Tibial nerve (tissue), 4 donors: ENCODE measurements at regions not wholly inside any gene's neighbourhood (a gene's known extent, or its start where the extent isn't known, plus 50 kb on each side); places are given as distances from the start of the nearest gene placed in this dataset.

Experiments
- DNase-seq, 2 donors: peaks; one replicate each; pipeline ENCODE4 v3.0.0-alpha.2; 2019; ENCODE audit warnings: low spot score in 2 of 2
- H3K27ac ChIP-seq, 4 donors: fragments of 200-600 bp; sonication (generic) in 3 of 4; one replicate each; pipeline ENCODE4 v1.5.1; 2017 to 2019; ENCODE audit warnings: mild to moderate bottlenecking in 1 of 4
- H3K27me3 ChIP-seq, 2 donors: fragments of 200-600 bp; sonication (generic) in 1 of 2; one replicate each; pipeline versions ENCODE4 v1.5.1 to v1.6.0; 2017 to 2019
- H3K36me3 ChIP-seq, 3 donors: fragments of 200-600 bp; sonication (generic); one replicate each; pipeline ENCODE4 v1.5.1; 2018 to 2019
- H3K4me1 ChIP-seq, 4 donors: fragments of 200-600 bp; sonication (generic) in 3 of 4; one replicate each; pipeline ENCODE4 v1.5.1; 2017 to 2019
- H3K4me3 ChIP-seq, 4 donors: fragments of 200-600 bp; sonication (generic) in 3 of 4; one replicate each; pipeline ENCODE4 v1.5.1; 2017 to 2019; ENCODE audit warnings: mild to moderate bottlenecking in 1 of 4, moderate library complexity in 1 of 4
- H3K9me3 ChIP-seq, 4 donors: fragments of 200-600 bp; sonication (generic) in 3 of 4; one replicate each; pipeline ENCODE4 v1.5.1; 2017 to 2019
- EP300 ChIP-seq, 2 donors: sonication (generic); formaldehyde crosslinking; IDR thresholded peaks; one replicate each; pipeline ENCODE4 v1.6.1; 2017; ENCODE audit warnings: antibody characterized with exemption in 2 of 2, mild to moderate bottlenecking in 1 of 2
- POLR2A ChIP-seq, 2 donors: fragments of 450-650 bp; IDR thresholded peaks; one replicate each; pipeline ENCODE4 v1.6.1; 2017; ENCODE audit warnings: antibody characterized with exemption in 2 of 2, mild to moderate bottlenecking in 2 of 2, moderate library complexity in 2 of 2
- WGBS, 2 donors: methylation state at CpG; one replicate each; pipeline ENCODE4 v1.1.5; 2018; 5-methylcytosine and 5-hydroxymethylcytosine counted together
- TF ChIP-seq, protein P1 (sequence below), 5 experiments: fragments of 200-600 bp in 3 of 5; fragments of 450-650 bp in 2 of 5; sonication (generic) in 3 of 5; IDR thresholded peaks; one replicate each; pipeline ENCODE4 v1.5.1; 2016 to 2019; ENCODE audit warnings: antibody characterized with exemption in 5 of 5, mild to moderate bottlenecking in 3 of 5, moderate library complexity in 2 of 5

DNA sequence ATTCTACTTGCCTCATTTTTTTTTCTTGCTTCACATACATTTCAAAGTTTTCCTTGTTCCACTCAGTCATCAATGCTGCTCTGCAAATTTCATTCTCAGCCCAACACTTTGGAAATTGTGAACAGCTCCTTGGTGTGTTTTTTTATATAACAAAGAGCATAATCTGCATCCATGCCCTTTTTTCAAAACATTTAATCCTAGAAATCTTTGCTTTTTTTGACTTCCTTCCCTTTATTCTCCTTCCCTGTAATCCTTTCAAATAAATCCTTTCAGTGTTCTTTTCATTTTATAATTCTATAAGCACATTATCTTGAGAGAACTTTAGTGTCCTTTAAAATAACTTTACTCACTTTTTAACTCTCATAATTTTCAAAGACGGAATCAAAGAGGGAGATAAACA, 1150.8 kb downstream of the SI start:
- Histone ChIP-seq H3K9me3 (no peaks in the 10 kb centered on the region), H3K4me1 (no peaks in the 10 kb centered on the region), H3K27me3 (no peaks in the 10 kb centered on the region), H3K36me3 (no peaks in the 10 kb centered on the region), H3K4me3 (no peak overlapping the region), H3K27ac (no peak overlapping the region)
- TF ChIP-seq, protein P1, sequence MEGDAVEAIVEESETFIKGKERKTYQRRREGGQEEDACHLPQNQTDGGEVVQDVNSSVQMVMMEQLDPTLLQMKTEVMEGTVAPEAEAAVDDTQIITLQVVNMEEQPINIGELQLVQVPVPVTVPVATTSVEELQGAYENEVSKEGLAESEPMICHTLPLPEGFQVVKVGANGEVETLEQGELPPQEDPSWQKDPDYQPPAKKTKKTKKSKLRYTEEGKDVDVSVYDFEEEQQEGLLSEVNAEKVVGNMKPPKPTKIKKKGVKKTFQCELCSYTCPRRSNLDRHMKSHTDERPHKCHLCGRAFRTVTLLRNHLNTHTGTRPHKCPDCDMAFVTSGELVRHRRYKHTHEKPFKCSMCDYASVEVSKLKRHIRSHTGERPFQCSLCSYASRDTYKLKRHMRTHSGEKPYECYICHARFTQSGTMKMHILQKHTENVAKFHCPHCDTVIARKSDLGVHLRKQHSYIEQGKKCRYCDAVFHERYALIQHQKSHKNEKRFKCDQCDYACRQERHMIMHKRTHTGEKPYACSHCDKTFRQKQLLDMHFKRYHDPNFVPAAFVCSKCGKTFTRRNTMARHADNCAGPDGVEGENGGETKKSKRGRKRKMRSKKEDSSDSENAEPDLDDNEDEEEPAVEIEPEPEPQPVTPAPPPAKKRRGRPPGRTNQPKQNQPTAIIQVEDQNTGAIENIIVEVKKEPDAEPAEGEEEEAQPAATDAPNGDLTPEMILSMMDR (IDR thresholded peaks at IDR 0.05) = no peak
- TF ChIP-seq POLR2A (IDR thresholded peaks at IDR 0.05) (no peak), EP300 (IDR thresholded peaks at IDR 0.05) (no peak)
- DNase-seq = no peak
- 64 to 76% methylated on average over 1 of the region's 1 CpG for WGBS, 2 donors

DNA sequence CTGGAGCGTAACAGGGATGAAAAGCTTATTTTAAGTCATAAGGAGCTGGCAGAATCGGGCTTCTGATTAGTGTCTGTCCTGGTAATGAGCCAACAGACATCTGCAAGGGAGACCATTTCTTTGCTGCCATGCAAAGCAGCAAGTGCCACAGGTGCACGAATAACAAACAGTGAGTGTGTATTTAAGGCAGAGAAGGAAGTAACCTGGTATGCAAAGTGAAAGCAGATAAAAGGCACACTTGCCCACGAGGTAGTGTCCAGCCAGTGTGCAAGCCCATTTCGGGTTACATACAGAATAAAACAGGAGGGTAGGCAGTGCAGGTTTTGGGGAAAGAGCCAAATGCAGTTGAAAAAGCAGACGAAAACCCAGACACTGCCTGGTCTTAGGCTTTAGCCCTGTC, 1153.7 kb downstream of the SI start:
- no peaks in the 10 kb centered on the region for H3K9me3 ChIP-seq
- no peak for DNase-seq
- no peaks in the 10 kb centered on the region for H3K36me3 ChIP-seq
- TF ChIP-seq, protein P1 (IDR thresholded peaks at IDR 0.05) = no peak
- no peak for TF ChIP-seq EP300 (IDR thresholded peaks at IDR 0.05)
- no peak for TF ChIP-seq POLR2A (IDR thresholded peaks at IDR 0.05)
- 55 to 69% methylated on average over 6 of the region's 6 CpGs for WGBS, 2 donors
- H3K4me1 ChIP-seq = no peaks in the 10 kb centered on the region
- H3K27ac ChIP-seq = no peak overlapping the region
- H3K27me3 ChIP-seq = no peaks in the 10 kb centered on the region
- H3K4me3 ChIP-seq = no peak overlapping the region

- 91 to 98% methylated on average over 1 of the region's 1 CpG for WGBS, 2 donors
Observed at GRCh38 chr3:163919154-163919553, 1159.1 kb downstream of the SI start.

DNA sequence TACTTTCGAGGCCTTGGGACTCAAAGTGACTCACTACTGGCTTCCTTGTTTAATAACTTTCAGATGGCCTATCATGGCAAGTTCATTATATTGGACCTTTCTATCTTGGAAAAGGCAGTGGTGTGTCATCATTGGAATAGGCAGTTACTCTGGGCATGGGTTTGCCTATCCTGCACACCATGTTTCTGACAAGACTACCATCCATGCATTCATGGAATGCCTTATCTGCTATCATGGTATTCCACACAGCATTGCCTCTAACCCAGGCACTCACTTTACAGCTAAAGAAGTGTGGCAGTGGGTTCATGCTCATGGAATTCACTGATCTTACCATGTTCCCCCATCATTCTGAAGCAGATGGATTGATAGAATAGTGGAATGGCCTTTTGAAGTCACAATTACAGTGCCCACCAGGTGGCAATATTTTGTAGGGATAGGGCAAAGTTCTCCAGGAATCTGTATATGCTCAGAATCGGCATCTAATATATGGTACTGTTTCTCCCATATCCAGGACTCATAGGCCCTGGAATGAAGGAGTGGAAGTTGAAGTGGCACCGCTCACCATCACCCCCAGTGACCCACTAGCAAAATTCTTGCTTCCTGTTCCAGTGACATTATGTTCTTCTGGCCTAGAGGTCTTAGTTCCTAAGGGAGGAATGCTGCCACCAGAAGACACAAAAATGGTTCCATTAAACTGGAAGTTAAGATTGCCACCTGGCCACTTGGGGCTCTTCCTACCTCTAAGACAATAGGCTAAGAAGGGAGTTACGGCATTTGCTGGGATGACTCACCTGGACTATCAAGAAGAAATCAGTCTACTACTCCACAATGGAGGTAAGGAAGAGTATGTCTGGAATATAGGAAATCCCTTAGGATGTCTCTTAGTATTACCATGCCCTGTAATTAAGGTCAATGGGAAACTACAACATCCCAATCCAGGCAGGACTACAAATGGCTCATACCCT, 1161.4 kb downstream of the SI start:
- no peak for DNase-seq
- no peaks in the 10 kb centered on the region for H3K36me3 ChIP-seq
- WGBS, 2 donors = 83 to 93% methylated on average over 4 of the region's 4 CpGs

More at GRCh38 chr3:163919154-163919553, 1159.1 kb downstream of the SI start:
- H3K9me3 ChIP-seq = no peaks in the 10 kb centered on the region
- H3K27ac ChIP-seq = no peak overlapping the region
- no peak for DNase-seq
- H3K4me1 ChIP-seq = no peaks in the 10 kb centered on the region
- H3K36me3 ChIP-seq = no peaks in the 10 kb centered on the region
- H3K27me3 ChIP-seq = no peaks in the 10 kb centered on the region
- TF ChIP-seq POLR2A (IDR thresholded peaks at IDR 0.05) = no peak
- TF ChIP-seq EP300 (IDR thresholded peaks at IDR 0.05) = no peak
- no peak overlapping the region for H3K4me3 ChIP-seq

GRCh38 chr3:163915280-163915679, 1163.0 kb downstream of the SI start:
- H3K4me3 ChIP-seq = no peak overlapping the region
- H3K9me3 ChIP-seq = no peaks in the 10 kb centered on the region
- no peaks in the 10 kb centered on the region for H3K4me1 ChIP-seq
- no peak for DNase-seq
- no peaks in the 10 kb centered on the region for H3K27me3 ChIP-seq
- 94 to 95% methylated on average over 2 of the region's 2 CpGs for WGBS, 2 donors
- TF ChIP-seq POLR2A (IDR thresholded peaks at IDR 0.05) (no peak), EP300 (IDR thresholded peaks at IDR 0.05) (no peak)
- TF ChIP-seq, protein P1 (IDR thresholded peaks at IDR 0.05) = no peak
- H3K27ac ChIP-seq = no peak overlapping the region
- no peaks in the 10 kb centered on the region for H3K36me3 ChIP-seq

More for the DNA sequence above, 1161.4 kb downstream of the SI start:
- TF ChIP-seq, protein P1 (IDR thresholded peaks at IDR 0.05) = no peak
- no peak for TF ChIP-seq EP300 (IDR thresholded peaks at IDR 0.05)
- TF ChIP-seq POLR2A (IDR thresholded peaks at IDR 0.05) = no peak
- Histone ChIP-seq H3K4me1 (no peaks in the 10 kb centered on the region), H3K4me3 (no peak overlapping the region), H3K27ac (no peak overlapping the region), H3K27me3 (no peaks in the 10 kb centered on the region), H3K9me3 (no peaks in the 10 kb centered on the region)
